ENCODE measurements at regions not wholly inside any gene's neighbourhood (a gene's known extent, or its start where the extent isn't known, plus 50 kb on each side); places are given as distances from the start of the nearest gene placed in this dataset.
"Not testable (repeated sequence)": the region's sequence is repeated elsewhere in the genome, so short reads cannot be mapped to it uniquely, and the experiment has no call there.

DNA sequence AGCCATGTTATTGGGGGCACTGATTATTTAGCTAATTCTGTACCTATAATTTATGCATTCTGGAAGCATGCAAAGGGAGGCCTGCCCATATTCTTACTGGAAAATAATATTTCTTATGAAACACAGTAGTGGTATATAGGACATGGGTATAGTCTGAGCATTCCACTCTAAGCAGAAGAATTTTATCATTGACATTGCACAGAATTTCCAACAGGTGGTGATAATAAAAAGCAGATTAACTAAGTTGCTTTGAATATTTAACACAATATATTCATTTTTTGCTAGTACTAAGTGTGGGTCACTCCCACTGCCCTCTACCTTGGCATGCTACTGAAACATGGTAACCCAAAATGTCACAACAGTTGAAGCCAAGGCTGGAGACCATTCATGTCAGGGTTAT, 728.8 kb upstream of the FAT3 start:
- Mint-ChIP-seq H3K4me3 (no peak overlapping the region), H3K27me3 (ENCODE audit: low read depth) (no peaks in the 10 kb centered on the region), H3K4me1 (ENCODE audit: low read depth) (no peaks in the 10 kb centered on the region), H3K27ac (no peak overlapping the region), H3K9me3 (peaks cover 3% of the 10 kb centered on the region), H3K36me3 (ENCODE audit: low read depth) (no peaks in the 10 kb centered on the region)

DNA sequence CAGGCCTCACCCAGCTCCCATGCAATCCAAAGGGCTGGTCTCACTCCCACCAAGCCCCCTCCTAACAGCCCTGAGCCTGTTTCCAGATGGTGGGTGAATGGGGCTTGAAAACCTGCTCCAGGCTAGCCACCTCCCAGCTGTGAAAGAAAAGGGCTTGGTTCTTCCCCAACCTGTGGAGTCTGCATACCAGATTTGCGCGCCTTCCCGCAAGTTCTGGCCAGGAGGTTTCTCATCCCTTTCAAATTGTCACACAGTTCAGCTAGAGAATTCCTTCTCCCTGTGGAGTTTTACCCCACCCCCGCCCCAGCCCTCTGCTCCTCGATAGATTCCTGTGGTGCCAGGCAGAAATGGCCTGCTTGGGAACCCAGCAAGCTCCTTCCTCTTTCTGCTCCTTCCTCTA, 734.6 kb upstream of the FAT3 start:
- Mint-ChIP-seq H3K9me3 (peaks cover 36% of the 10 kb centered on the region), H3K4me1 (ENCODE audit: low read depth) (no peaks in the 10 kb centered on the region), H3K27ac (no peak overlapping the region), H3K4me3 (no peak overlapping the region), H3K36me3 (ENCODE audit: low read depth) (no peaks in the 10 kb centered on the region), H3K27me3 (ENCODE audit: low read depth) (no peaks in the 10 kb centered on the region)

DNA sequence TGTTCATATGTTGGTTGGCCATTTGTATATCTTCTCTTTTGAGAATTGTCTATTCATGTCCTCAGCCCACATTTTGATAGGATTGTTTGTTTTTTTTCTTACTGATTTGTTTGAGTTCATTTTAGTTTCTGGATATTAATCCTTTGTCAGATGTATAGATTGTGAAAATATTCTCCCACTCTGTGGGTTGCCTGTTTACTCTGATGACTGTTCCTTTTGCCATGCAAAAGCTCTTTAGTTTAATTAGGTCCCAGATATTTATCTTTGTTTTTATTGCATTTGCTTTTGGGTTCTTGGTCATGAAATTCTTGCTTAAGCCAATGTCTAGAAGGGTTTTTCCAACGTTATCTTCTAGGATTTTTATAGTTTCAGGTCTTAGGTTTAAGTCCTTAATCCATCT, 740.7 kb upstream of the FAT3 start:
- H3K4me3 Mint-ChIP-seq; H3K27ac Mint-ChIP-seq; H3K36me3 Mint-ChIP-seq (ENCODE audit: low read depth); H3K27me3 Mint-ChIP-seq (ENCODE audit: low read depth); H3K4me1 Mint-ChIP-seq (ENCODE audit: low read depth): not testable (repeated sequence)
- H3K9me3 Mint-ChIP-seq: peaks cover 38% of the 10 kb centered on the region

DNA sequence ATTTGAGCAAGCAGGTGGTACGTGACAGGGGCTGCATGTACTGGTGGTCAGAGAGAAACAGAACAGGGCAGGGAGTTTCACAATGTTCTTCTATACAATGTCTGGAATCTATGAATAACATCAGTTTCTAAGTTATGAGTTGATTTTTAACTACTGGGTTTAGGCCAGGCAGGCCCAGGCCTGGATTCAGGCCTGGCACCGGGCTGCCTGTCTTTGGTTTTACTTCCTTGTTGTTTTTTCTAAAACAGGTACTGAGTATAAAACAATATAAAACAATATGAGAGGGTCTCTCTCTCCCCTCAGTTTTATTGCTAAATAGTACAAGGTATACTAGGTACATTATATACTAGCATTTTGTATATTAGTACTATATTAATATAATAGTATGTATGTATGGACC, 742.7 kb upstream of the FAT3 start:
- H3K27me3 Mint-ChIP-seq (ENCODE audit: low read depth); H3K36me3 Mint-ChIP-seq (ENCODE audit: low read depth); H3K4me1 Mint-ChIP-seq (ENCODE audit: low read depth); H3K27ac Mint-ChIP-seq; H3K4me3 Mint-ChIP-seq: not testable (repeated sequence)
- peaks cover 27% of the 10 kb centered on the region for H3K9me3 Mint-ChIP-seq

DNA sequence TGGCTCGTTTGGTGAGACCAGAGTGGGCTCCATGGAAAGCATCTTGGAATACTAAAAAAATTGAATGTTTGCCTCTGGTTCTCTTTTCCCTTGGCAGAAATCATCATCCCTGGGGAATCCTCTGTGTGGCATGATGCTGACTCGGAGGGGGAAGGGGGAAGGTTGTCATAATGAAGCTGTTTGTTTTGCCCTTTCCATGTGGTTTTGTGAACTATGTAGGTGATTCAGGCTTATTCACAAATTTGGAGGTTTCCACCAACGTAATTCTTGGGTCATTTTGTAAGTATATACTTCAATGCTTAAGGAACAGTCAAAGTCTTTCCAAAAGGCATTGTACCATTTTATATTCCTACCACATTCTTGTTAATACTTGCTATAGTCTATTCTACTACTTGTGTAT, 754.0 kb upstream of the FAT3 start:
- Mint-ChIP-seq H3K9me3 (peaks cover 4% of the 10 kb centered on the region), H3K4me1 (ENCODE audit: low read depth) (no peaks in the 10 kb centered on the region)

DNA sequence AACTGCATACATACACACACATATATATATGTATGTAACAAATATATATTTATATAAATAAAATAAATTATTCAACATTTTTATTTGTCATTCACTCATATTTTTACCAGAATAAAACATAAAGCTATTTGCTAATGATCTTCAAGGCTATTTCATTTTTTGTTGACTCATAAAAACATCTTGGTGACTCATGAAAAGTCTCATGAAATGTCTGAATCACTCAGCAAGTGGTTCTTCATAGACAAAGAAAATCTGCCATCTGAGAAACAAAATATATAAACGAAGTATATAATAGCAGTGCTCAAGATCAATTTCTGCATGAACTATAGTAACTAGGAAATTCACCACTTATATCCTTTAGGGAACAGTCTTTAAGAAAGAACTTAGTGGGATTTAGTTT, 764.8 kb upstream of the FAT3 start:
- H3K36me3 Mint-ChIP-seq (ENCODE audit: low read depth): no peaks in the 10 kb centered on the region
- no peaks in the 10 kb centered on the region for H3K4me1 Mint-ChIP-seq (ENCODE audit: low read depth)
- H3K9me3 Mint-ChIP-seq: peaks cover 5% of the 10 kb centered on the region
- no peaks in the 10 kb centered on the region for H3K27me3 Mint-ChIP-seq (ENCODE audit: low read depth)
- no peak overlapping the region for H3K27ac Mint-ChIP-seq
- H3K4me3 Mint-ChIP-seq: no peak overlapping the region

More for the DNA sequence above, 754.0 kb upstream of the FAT3 start:
- no peak overlapping the region for H3K4me3 Mint-ChIP-seq
- H3K27me3 Mint-ChIP-seq (ENCODE audit: low read depth): no peaks in the 10 kb centered on the region
- H3K27ac Mint-ChIP-seq: no peak overlapping the region
- H3K36me3 Mint-ChIP-seq (ENCODE audit: low read depth): no peaks in the 10 kb centered on the region

DNA sequence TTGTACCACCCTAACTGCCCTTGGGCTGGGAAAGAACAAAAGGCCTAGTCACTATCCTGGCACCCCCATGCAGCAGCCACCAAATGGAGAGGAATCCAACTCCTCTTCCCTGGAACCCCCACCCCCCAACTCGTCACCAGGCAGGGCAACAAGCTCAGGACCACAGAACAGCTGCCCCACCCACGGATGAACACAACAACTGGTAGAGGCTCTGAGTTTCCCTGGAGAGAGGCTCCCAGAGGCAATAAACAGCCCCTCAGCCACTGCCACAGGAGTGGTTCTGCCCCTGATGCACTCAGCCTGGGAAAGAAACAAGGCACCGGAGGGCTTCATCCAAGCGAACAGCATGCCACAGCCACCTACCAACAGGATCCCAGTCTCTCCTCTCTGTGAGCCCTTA, 778.4 kb upstream of the FAT3 start:
- no peaks in the 10 kb centered on the region for H3K27me3 Mint-ChIP-seq (ENCODE audit: low read depth)
- H3K9me3 Mint-ChIP-seq: peaks cover 4% of the 10 kb centered on the region
- H3K27ac Mint-ChIP-seq: no peak overlapping the region
- H3K4me1 Mint-ChIP-seq (ENCODE audit: low read depth): no peaks in the 10 kb centered on the region
- no peak overlapping the region for H3K4me3 Mint-ChIP-seq
- H3K36me3 Mint-ChIP-seq (ENCODE audit: low read depth): no peaks in the 10 kb centered on the region

DNA sequence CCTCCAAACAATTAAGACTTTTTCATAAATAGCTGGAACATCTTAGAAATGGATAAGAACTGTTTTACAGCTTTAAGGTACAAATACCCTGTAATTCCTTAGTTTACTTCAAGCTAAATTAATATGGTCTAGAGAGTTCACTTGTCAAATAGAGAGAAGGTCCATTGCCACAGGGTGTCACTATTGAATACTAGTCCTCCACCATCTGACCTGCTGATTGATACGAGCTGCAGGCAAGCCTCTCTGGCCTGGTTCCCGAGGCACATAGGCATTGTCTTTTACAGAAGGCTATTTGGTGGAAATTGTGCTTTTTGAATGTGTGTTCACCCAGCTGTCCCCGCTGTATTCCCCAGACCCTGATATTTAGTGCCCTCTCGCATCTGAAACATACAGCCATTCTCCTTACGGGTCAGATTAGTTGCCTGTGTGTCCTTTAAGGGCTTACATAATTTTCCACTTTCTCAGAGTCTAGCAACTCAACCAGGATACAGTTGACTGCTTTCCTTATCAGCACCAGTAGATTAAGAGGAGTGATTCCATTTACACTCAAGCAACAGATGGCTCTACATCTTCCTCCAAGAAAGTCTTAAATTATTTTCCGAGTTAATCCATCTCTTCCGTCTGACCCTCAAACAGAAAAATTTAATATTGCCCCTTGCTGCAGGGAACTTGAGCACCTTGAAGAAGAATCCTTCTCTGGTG, 788.8 kb upstream of the FAT3 start:
- H3K27ac Mint-ChIP-seq: no peak overlapping the region
- H3K4me3 Mint-ChIP-seq: no peak overlapping the region
- H3K36me3 Mint-ChIP-seq (ENCODE audit: low read depth): no peaks in the 10 kb centered on the region
- H3K27me3 Mint-ChIP-seq (ENCODE audit: low read depth): no peaks in the 10 kb centered on the region
- peaks cover 12% of the 10 kb centered on the region for H3K9me3 Mint-ChIP-seq
- H3K4me1 Mint-ChIP-seq (ENCODE audit: low read depth): no peaks in the 10 kb centered on the region

DNA sequence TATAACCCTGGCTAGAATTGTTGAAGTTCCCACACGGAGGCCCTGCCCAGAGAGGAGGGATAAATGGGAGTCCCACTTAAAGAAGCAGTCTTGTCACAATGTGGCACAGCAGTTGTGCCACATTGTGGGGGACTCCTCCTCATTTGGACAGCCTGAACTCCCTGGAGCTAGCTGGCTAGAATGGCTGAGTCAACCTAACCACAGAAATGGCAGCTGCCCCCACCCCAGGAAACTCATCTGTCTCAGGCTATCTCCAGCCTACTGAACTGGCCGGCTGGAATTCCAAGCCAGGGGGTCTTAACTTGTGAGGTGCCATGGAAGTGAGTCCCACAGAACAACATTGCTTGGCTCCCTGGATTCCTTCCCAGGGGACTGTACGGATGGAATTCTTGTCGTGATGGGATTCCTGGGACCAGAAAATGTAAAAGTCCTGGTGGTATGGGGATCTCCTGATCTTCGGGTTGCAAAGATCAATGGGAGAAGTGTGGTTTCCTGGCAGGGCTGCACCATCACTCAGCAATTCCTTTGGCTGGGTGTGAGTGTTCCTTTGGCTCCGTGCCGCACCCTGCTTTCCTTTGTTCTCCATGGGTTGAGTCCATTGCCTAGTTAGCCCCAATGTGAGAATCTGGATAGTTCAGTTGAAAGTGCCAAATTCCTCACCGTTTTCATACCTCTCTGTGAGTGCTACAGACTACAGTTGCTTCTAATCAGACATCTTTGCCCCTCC, 791.2 kb upstream of the FAT3 start:
- Mint-ChIP-seq H3K9me3 (peaks cover 23% of the 10 kb centered on the region), H3K27ac (no peak overlapping the region), H3K4me3 (no peak overlapping the region), H3K27me3 (ENCODE audit: low read depth) (no peaks in the 10 kb centered on the region), H3K36me3 (ENCODE audit: low read depth) (no peaks in the 10 kb centered on the region), H3K4me1 (ENCODE audit: low read depth) (no peaks in the 10 kb centered on the region)

DNA sequence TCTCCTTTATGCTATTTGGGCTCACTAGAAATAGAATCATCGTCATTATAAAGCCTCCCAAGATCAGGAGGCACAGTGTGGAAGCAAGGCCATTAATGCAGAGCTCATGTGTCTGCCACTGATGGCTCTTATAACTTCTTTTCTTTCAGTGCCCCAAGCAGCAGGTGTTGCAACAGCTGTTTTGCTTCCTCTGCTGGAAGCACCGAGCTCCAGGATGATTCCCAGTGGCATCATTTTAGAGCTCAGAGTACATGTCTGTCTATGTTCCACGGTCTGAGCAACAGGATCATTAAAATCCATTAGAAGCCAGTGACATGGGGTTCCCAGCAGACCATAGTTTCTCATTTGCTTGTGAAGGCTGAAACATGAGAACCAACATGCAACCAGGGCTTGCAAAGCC, 803.0 kb upstream of the FAT3 start:
- Mint-ChIP-seq H3K36me3 (ENCODE audit: low read depth) (no peaks in the 10 kb centered on the region), H3K9me3 (peaks cover 7% of the 10 kb centered on the region), H3K4me3 (no peak overlapping the region), H3K4me1 (ENCODE audit: low read depth) (no peaks in the 10 kb centered on the region), H3K27ac (no peak overlapping the region), H3K27me3 (ENCODE audit: low read depth) (no peaks in the 10 kb centered on the region)

DNA sequence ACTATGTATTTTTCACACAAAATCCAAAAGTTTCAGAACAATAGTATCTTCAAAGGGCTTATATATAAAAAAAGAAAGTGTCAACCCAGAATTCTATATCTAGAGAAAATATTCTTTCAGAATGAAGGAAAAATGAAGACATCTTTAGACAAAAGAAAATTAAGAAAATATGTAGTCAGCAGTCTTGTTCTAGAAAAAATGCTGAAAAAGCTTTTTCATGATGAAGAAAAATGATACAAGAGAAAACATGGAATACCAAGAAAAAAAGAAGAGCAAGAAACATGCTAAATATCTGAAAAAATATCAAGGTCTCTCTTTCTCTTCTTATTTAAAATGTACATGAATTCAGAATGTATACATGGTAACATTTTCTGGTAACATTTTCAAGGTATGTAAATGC, 816.8 kb upstream of the FAT3 start:
- Mint-ChIP-seq H3K4me3 (no peak overlapping the region), H3K36me3 (ENCODE audit: low read depth) (no peaks in the 10 kb centered on the region), H3K9me3 (peaks cover 4% of the 10 kb centered on the region), H3K27ac (no peak overlapping the region), H3K27me3 (ENCODE audit: low read depth) (no peaks in the 10 kb centered on the region), H3K4me1 (ENCODE audit: low read depth) (no peaks in the 10 kb centered on the region)

DNA sequence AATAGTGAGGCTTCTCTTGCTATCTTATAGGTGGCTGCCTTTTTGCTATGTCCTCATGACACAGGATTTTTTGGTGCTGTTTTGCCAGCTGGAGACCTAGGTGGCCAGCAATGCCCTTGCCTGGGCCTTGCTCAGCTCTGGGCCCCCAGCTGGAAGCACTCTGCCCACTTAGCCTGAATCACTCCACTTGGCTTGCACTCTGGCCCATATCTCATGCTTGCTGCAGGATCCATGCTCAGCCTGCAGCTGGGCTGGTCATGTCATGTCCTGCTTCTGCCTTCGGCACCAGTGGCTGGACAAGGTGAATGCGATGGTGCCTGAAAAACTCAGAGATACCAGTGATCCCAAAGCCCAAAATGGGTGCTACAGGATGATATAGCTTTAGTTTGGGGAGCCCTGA, 818.6 kb upstream of the FAT3 start:
- Mint-ChIP-seq H3K27me3 (ENCODE audit: low read depth) (no peaks in the 10 kb centered on the region), H3K4me3 (no peak overlapping the region), H3K36me3 (ENCODE audit: low read depth) (no peaks in the 10 kb centered on the region), H3K27ac (no peak overlapping the region), H3K9me3 (peaks cover 11% of the 10 kb centered on the region), H3K4me1 (ENCODE audit: low read depth) (no peaks in the 10 kb centered on the region)

DNA sequence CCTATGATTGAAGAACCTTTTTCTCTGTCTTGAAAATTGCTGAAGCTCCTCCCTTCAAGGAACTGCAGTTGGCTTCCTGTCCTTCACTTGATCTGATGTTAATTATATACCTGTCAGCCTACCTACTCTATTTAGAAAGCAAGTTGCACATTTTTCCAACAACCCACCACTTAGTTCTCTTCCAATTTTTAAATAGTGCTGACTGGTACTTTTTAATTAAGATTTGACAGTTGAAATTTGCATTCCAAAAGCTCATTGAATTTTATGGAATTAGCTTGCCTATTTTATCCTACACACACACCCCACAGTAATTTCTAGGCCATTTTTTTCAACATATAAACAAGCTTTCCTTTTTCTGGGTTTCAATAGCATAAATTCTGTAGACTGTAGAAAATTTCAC, 820.3 kb upstream of the FAT3 start:
- no peak overlapping the region for H3K4me3 Mint-ChIP-seq

DNA sequence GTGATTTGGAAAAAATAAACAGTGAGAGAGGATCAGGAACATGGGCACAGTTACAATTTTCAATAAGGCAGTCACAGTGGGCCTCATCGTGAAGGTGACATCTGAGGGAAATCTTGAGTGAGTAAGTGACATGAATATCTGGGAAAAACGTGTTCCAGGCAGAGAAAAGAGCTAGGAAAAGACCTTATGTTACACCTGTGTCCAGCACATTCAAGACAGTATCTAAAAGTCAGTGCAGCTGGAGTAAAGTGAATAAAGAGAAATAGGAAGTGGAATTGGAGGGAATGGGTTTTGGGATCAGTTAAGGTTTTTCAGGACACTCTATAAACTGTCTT, 827.5 kb upstream of the FAT3 start:
- Mint-ChIP-seq H3K4me3 (no peak overlapping the region), H3K27ac (no peak overlapping the region), H3K9me3 (peaks cover 6% of the 10 kb centered on the region), H3K27me3 (ENCODE audit: low read depth) (no peaks in the 10 kb centered on the region), H3K36me3 (ENCODE audit: low read depth) (no peaks in the 10 kb centered on the region), H3K4me1 (ENCODE audit: low read depth) (no peaks in the 10 kb centered on the region)

More for the DNA sequence above, 820.3 kb upstream of the FAT3 start:
- Mint-ChIP-seq H3K9me3 (peaks cover 13% of the 10 kb centered on the region), H3K27ac (no peak overlapping the region), H3K4me1 (ENCODE audit: low read depth) (no peaks in the 10 kb centered on the region), H3K36me3 (ENCODE audit: low read depth) (no peaks in the 10 kb centered on the region), H3K27me3 (ENCODE audit: low read depth) (no peaks in the 10 kb centered on the region)

DNA sequence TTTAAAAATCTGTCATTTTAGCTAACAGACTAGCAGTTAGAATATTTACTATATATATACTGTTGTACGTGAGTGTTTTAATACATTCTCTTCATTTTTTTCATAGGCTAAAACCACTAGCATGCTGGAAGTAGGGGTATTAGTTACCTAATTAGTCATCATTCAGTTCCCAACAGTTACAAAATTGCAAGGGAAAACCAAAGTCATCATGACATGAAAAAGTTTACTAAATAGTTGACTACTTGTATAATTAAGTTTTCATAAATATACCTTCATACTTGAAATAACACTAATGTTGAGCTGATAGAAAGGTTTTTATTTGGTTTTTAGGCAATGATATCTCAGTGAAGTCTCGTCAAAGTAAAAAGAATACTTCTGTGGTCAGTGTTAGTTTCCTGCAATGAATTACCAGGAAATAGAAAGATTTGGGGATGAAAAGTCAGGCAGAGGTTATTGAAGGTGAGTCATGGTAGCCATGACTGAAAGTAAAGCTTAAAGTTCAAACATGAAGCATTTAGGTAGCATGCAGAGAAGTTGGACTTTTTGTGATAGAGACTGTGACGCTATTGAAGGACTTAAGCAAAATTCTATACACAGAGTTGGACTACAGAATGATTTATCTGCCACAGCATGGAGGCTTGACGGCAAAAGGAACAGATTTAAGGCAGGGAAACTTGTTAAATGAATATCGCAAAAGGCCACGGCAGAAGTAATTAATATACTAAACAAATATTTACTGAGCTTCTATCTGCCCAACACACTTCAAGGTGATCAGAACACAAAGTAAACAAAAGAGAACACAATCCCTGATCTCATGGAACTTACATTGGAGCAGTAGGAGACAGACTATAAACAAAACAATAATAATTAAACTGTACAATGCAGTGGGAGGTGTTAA, 828.1 kb upstream of the FAT3 start:
- no peak overlapping the region for H3K27ac Mint-ChIP-seq
- H3K36me3 Mint-ChIP-seq (ENCODE audit: low read depth): no peaks in the 10 kb centered on the region
- H3K4me1 Mint-ChIP-seq (ENCODE audit: low read depth): no peaks in the 10 kb centered on the region
- no peaks in the 10 kb centered on the region for H3K27me3 Mint-ChIP-seq (ENCODE audit: low read depth)
- H3K4me3 Mint-ChIP-seq: no peak overlapping the region
- peaks cover 8% of the 10 kb centered on the region for H3K9me3 Mint-ChIP-seq

All from T-helper 1 cell treated with Interleukin-12 subunit alpha and Interleukin-12 subunit beta and Interleukin-4 antibody, amounts not matched to agents 30 μg/mL and 1 μg/mL, for 36 hours (primary cell).